ENCODE measurements at regions not wholly inside any gene's neighbourhood (a gene's known extent, or its start where the extent isn't known, plus 50 kb on each side); places are given as distances from the start of the nearest gene placed in this dataset.

DNA sequence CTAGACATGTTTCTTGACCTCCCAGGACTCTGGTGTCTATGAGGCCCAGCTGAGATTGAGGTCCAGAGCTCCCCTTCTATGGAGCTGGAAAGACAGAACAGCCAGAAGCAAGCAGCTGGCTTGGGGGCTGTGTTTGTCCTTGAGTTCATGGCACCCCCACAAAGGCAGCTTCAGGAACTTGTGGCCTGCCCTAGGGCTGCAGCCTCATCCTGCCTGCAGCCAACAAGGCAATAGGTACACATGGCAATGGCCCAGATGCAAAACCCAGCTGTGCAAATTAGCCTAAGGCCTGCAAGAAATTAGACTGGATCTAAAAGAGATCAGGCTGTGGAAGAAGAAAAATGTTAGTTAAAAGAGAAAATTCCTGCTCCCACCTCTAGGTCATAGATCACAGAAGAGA, 131.7 kb upstream of the NALF2 start:
- TF ChIP-seq, protein P1, sequence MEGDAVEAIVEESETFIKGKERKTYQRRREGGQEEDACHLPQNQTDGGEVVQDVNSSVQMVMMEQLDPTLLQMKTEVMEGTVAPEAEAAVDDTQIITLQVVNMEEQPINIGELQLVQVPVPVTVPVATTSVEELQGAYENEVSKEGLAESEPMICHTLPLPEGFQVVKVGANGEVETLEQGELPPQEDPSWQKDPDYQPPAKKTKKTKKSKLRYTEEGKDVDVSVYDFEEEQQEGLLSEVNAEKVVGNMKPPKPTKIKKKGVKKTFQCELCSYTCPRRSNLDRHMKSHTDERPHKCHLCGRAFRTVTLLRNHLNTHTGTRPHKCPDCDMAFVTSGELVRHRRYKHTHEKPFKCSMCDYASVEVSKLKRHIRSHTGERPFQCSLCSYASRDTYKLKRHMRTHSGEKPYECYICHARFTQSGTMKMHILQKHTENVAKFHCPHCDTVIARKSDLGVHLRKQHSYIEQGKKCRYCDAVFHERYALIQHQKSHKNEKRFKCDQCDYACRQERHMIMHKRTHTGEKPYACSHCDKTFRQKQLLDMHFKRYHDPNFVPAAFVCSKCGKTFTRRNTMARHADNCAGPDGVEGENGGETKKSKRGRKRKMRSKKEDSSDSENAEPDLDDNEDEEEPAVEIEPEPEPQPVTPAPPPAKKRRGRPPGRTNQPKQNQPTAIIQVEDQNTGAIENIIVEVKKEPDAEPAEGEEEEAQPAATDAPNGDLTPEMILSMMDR (IDR thresholded peaks at IDR 0.05), result no peak
- no peak for TF ChIP-seq POLR2A (IDR thresholded peaks at IDR 0.05)

All from body of pancreas (tissue), 4 donors.